ENCODE measurements at regions not wholly inside any gene's neighbourhood (a gene's known extent, or its start where the extent isn't known, plus 50 kb on each side); places are given as distances from the start of the nearest gene placed in this dataset.
"Not testable (repeated sequence)": the region's sequence is repeated elsewhere in the genome, so short reads cannot be mapped to it uniquely, and the experiment has no call there.

DNA sequence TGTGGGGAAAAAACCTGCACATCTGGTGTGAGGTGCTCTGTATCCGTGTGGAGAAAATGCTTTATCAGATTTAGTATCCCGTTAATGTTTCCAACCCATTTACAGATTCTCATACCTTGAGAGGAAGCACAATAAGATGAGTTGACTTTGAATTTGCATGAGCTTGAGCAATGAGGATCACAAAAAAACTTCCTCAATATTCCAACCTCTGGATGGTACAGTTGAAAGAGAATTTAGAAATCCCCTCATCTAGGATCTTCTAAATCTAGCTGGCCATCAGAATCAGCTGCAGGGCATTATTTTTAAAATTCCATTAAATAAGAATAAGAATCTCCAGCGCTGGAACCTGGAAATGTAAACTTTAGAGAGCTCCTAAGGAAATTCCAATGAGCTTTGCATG is 82.5 kb upstream of the NR5A2 start:
- H2AFZ ChIP-seq (ENCODE audit: low read depth, low read length), result no peak overlapping the region
- no peaks in the 10 kb centered on the region for H3K27me3 ChIP-seq (ENCODE audit: insufficient read depth, low read length)
- H3K36me3 ChIP-seq (ENCODE audit: insufficient read depth, low read length), result no peaks in the 10 kb centered on the region
- no peak overlapping the region for H3K4me3 ChIP-seq (ENCODE audit: low read length)
- no peaks in the 10 kb centered on the region for H3K4me1 ChIP-seq (ENCODE audit: insufficient read depth, low read length)
- H3K9me3 ChIP-seq (ENCODE audit: low read length), result no peaks in the 10 kb centered on the region

DNA sequence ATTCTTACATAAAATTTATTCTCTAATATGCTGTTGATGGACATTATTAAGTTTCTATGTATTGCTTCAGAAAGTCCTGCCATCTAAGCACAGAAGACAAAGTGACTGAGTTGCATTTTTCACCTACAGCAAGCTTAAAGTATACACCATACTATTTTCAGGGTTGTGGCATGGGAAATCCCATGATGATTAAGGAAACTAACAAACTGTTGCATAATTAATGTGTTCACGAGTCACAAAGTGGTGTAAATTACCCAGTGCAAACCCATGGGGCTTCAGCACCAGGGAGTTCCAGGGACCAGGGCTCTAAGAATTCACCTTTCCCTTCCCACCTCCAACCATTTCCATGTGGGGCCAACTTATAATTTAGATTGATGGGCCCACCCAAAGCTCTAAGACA is 81.9 kb upstream of the NR5A2 start:
- no peaks in the 10 kb centered on the region for H3K9me3 ChIP-seq (ENCODE audit: low read length)
- H3K36me3 ChIP-seq (ENCODE audit: insufficient read depth, low read length), result no peaks in the 10 kb centered on the region
- H3K27me3 ChIP-seq (ENCODE audit: insufficient read depth, low read length), result no peaks in the 10 kb centered on the region
- H2AFZ ChIP-seq (ENCODE audit: low read depth, low read length), result no peak overlapping the region
- no peak overlapping the region for H3K4me3 ChIP-seq (ENCODE audit: low read length)
- no peaks in the 10 kb centered on the region for H3K4me1 ChIP-seq (ENCODE audit: insufficient read depth, low read length)

DNA sequence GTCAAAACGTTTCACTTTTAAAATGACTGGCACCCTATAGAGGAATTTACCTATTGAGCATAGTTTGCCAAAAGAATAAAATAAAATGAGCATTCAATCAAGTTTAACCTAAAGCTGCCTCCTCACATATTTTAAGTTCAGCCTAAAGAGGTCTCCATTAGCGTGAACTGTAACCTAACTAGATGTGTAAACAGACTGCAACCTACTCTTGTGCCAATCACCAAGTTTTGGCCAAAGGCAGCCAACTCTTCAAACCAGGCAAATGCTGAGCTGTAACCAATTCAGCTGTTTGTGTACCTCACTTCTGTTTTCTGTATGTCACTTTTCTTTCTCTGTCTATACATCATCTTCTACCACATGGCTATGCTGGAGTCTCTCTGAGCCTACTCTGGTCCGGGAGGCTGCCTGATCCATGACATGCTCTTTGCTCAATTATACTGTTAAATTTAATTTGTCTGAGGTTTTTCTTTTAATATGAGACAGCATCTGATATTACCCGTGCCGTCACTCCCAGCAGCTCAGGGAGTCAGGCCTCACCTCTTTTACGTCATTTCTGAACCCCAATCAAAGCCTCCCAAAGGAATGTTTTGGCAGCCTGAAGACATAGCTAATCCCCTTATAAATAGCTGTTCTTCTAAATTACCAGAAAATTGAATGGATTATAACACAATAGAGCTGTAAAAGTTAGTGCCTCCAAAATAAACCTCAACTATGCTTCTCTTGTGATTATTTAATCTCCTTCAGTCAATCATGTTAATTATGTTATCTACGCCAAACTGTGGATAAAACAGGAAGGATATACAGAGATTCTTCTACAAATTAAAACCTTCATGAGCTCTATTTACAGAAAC is 81.0 kb upstream of the NR5A2 start:
- H3K9me3 ChIP-seq (ENCODE audit: low read length), result no peaks in the 10 kb centered on the region
- H3K4me3 ChIP-seq (ENCODE audit: low read length), result no peak overlapping the region
- H2AFZ ChIP-seq (ENCODE audit: low read depth, low read length), result no peak overlapping the region
- H3K36me3 ChIP-seq (ENCODE audit: insufficient read depth, low read length), result no peaks in the 10 kb centered on the region
- H3K27me3 ChIP-seq (ENCODE audit: insufficient read depth, low read length), result no peaks in the 10 kb centered on the region
- no peaks in the 10 kb centered on the region for H3K4me1 ChIP-seq (ENCODE audit: insufficient read depth, low read length)

DNA sequence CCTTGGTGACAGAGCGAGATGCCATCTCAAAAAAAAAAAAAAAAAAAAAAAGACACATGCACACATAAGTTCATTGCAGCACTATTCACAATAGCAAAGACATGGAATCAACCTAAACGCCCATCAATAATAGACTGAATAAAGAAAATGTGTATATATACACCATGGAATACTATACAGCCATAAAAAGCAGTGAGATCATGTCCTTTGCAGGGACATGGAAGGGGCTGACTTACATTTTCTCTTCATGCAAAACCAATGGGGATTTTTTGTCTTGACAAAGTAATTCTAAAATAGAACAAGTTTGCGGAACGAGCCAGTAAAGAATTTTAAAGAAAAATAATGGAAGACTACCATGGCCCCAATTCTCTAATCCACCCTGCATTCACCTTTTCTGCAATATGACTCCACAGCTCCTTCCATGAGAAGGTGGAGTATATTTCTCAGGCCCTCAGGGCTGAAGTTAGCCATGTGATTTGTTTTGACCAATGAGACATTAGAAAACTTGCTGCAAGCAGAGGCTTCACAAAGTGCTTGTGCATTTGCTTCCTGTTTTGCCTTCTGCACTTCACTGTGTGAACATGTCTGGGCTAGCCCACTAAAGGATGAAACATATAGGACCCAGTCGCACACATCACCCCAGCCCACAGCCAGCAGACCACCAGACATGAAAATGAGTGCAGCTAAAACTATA is 78.8 kb upstream of the NR5A2 start:
- no peaks in the 10 kb centered on the region for H3K36me3 ChIP-seq (ENCODE audit: insufficient read depth, low read length)
- no peaks in the 10 kb centered on the region for H3K9me3 ChIP-seq (ENCODE audit: low read length)
- H3K4me1 ChIP-seq (ENCODE audit: insufficient read depth, low read length), result no peaks in the 10 kb centered on the region
- no peaks in the 10 kb centered on the region for H3K27me3 ChIP-seq (ENCODE audit: insufficient read depth, low read length)
- no peak overlapping the region for H3K4me3 ChIP-seq (ENCODE audit: low read length)
- H2AFZ ChIP-seq (ENCODE audit: low read depth, low read length), result no peak overlapping the region

DNA sequence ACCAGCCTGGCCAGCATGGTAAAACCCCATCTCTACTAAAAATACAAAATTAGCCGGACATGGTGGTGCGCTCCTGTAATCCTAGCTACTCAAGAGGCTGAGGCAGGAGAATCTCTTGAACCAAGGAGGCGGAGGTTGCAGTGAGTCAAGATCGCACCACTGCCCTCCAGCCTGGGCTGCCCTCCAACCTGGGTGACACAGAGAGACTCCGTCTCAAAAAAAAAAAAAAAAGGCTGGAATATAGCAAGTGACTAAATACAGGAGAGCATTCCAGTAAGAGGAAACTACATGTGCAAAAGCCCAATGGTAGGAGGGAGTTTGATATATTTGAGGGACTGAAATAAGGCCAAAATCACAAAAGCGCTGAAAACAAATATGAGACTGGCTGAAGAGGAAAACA is 76.5 kb upstream of the NR5A2 start:
- not testable (repeated sequence) for H3K27me3 ChIP-seq (ENCODE audit: insufficient read depth, low read length); H2AFZ ChIP-seq (ENCODE audit: low read depth, low read length); H3K36me3 ChIP-seq (ENCODE audit: insufficient read depth, low read length); H3K9me3 ChIP-seq (ENCODE audit: low read length); H3K4me3 ChIP-seq (ENCODE audit: low read length); H3K4me1 ChIP-seq (ENCODE audit: insufficient read depth, low read length)

DNA sequence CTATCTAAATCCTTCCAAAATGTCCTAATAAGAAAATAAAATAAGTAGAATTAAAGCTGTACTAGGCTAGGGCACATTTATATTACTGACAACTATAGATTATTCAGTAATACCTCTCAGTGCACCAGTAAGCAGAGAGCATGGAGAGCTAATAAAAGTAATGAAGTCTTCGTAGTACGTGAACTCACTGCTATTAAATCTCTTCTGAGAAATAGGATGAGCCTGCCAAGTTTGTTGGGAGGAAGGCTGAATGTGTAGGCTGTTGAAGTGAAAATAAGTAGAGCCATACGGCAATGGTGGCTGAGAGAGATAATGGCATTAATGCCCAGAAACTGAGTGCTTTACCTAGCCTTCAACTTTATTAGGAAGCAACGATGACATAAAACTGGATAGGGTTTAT is 73.9 kb upstream of the NR5A2 start:
- H3K27me3 ChIP-seq (ENCODE audit: insufficient read depth, low read length), result no peaks in the 10 kb centered on the region
- H2AFZ ChIP-seq (ENCODE audit: low read depth, low read length), result no peak overlapping the region
- no peaks in the 10 kb centered on the region for H3K9me3 ChIP-seq (ENCODE audit: low read length)
- H3K4me1 ChIP-seq (ENCODE audit: insufficient read depth, low read length), result no peaks in the 10 kb centered on the region
- no peak overlapping the region for H3K4me3 ChIP-seq (ENCODE audit: low read length)
- no peaks in the 10 kb centered on the region for H3K36me3 ChIP-seq (ENCODE audit: insufficient read depth, low read length)

DNA sequence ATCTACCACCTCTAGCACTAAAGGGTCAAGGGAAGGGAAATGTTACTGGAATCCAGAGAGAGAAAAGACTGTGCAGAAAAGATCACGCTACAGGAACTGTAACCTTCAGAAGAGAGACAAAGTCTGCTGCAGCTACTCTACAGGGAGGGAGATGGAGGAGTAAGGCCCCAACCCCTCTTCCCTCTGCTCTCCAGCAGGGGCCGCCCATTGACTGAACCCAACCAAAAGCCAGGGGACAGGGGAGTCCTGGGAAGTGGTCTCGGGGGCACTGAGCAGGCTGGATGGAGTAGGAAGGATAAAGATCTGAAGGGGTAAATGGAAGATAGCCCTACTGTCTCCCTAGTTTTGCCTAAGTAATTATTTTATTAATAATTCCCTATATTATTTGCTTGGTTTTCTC is 72.8 kb upstream of the NR5A2 start:
- Histone ChIP-seq H3K4me1 (ENCODE audit: insufficient read depth, low read length) (no peaks in the 10 kb centered on the region), H2AFZ (ENCODE audit: low read depth, low read length) (no peak overlapping the region), H3K9me3 (ENCODE audit: low read length) (no peaks in the 10 kb centered on the region), H3K36me3 (ENCODE audit: insufficient read depth, low read length) (no peaks in the 10 kb centered on the region), H3K4me3 (ENCODE audit: low read length) (no peak overlapping the region), H3K27me3 (ENCODE audit: insufficient read depth, low read length) (no peaks in the 10 kb centered on the region)

DNA sequence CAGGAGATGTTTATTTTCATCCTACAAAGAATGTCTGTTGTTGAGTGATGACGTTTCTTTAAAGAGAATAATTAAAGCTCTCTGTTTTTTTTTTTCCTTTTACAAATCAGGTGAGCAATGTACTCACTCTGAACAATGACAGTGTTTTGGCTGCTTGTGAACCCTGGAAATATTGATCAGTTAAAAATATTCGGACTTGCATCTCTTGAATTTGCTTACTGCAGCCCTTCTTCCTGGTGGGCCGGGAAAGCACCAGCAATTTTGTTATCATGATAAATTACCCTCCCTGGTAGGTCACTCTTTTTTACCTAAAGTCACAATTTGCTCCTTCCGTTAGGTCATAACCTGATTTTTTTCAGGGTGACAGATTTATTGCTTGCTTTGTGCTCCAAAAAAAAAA is 72.3 kb upstream of the NR5A2 start:
- Histone ChIP-seq H3K36me3 (ENCODE audit: insufficient read depth, low read length) (no peaks in the 10 kb centered on the region), H3K4me1 (ENCODE audit: insufficient read depth, low read length) (no peaks in the 10 kb centered on the region), H3K4me3 (ENCODE audit: low read length) (no peak overlapping the region), H2AFZ (ENCODE audit: low read depth, low read length) (no peak overlapping the region), H3K27me3 (ENCODE audit: insufficient read depth, low read length) (no peaks in the 10 kb centered on the region), H3K9me3 (ENCODE audit: low read length) (no peaks in the 10 kb centered on the region)

DNA sequence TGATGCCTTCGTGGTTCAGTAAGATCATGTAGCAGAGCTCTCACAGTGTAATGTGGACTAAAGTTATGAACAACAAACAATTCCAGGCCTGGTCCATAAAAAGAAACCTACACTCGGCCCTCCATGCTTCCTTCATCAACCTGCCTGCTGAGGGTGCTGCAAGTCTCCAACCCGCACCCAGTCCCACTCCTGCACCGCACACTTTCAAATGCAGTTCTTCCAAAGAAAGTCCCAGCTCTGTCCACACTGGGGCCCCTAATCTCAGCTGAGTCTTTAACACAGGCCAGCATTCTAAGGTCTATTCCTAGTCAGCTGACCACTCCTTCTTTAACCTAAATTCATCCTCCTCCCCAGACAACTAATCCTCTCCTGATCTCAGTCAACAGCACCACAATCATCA is 71.5 kb upstream of the NR5A2 start:
- Histone ChIP-seq H3K9me3 (ENCODE audit: low read length) (no peaks in the 10 kb centered on the region), H3K36me3 (ENCODE audit: insufficient read depth, low read length) (no peaks in the 10 kb centered on the region), H3K27me3 (ENCODE audit: insufficient read depth, low read length) (no peaks in the 10 kb centered on the region), H2AFZ (ENCODE audit: low read depth, low read length) (no peak overlapping the region), H3K4me3 (ENCODE audit: low read length) (no peak overlapping the region), H3K4me1 (ENCODE audit: insufficient read depth, low read length) (no peaks in the 10 kb centered on the region)

DNA sequence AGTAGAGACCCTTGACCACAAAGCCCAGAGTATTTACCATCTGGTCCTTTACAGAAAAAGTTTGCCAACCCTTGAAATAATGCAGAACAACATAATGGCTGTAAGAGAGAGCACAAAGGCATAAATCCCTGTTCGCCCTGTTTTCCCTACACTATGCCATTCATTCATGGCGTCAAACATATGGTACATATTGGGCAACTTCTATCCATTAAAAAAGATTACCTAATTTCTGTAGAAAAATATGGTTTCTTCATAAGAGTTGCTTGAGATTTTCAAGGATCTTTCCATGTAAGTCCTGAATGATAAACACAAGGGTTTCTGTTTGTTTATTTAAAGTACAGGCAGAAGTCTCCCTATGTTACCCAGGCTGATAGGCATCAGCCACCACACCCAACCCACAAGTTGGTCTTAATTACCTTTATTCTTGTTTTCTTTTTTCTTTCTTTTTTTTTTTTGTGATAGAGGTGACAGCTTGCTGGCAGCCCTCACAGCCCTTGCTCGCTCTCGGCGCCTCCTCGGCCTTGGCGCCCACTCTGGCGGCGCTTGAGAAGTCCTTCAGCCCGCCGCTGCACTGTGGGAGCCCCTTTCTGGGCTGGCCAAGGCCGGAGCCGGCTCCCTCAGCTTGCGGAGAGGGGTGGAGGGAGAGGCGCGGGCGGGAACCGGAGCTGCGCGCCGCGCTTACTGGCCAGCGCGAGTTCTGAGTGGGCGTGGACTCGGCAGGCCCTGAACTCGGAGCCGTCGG is 68.3 kb upstream of the NR5A2 start:
- H3K4me1 ChIP-seq (ENCODE audit: insufficient read depth, low read length), result no peaks in the 10 kb centered on the region
- no peaks in the 10 kb centered on the region for H3K36me3 ChIP-seq (ENCODE audit: insufficient read depth, low read length)
- no peak overlapping the region for H3K4me3 ChIP-seq (ENCODE audit: low read length)
- H3K27me3 ChIP-seq (ENCODE audit: insufficient read depth, low read length), result no peaks in the 10 kb centered on the region
- no peak overlapping the region for H2AFZ ChIP-seq (ENCODE audit: low read depth, low read length)
- no peaks in the 10 kb centered on the region for H3K9me3 ChIP-seq (ENCODE audit: low read length)

DNA sequence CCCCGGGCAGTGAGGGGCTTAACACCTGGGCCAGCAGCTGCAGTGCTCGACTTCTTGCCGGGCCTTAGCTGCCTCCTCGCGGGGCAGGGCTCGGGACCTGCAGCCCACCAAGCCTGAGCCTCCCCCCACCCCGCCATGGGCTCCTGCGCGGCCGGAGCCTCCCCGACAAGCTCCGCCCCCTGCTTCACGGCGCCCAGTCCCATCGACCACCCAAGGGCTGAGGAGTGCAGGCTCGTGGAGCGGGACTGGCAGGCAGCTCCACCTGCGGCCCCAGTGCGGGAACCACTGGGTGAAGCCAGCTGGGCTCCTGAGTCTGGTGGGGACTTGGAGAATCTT is 67.8 kb upstream of the NR5A2 start:
- Histone ChIP-seq H3K27me3 (ENCODE audit: insufficient read depth, low read length) (no peaks in the 10 kb centered on the region), H3K36me3 (ENCODE audit: insufficient read depth, low read length) (no peaks in the 10 kb centered on the region), H3K9me3 (ENCODE audit: low read length) (no peaks in the 10 kb centered on the region), H3K4me1 (ENCODE audit: insufficient read depth, low read length) (no peaks in the 10 kb centered on the region), H3K4me3 (ENCODE audit: low read length) (no peak overlapping the region), H2AFZ (ENCODE audit: low read depth, low read length) (no peak overlapping the region)

DNA sequence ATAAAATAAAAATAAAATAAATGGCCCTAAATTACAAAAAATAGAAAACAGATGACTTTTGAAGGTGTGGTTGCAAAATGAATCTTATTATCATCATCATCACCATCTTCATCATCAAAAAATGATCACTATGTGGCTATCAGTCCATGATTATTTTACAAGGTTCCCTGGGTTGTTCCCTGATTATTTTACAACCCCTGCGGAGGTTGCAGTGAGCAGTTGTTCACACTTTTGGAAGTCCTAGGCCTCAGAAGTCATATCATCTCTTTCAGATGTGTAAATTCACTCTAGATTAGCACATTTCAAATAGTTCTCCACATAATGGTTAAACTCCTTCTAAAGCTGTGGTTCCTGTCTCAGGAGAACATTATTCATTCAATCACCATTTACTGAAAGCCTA is 57.4 kb upstream of the NR5A2 start:
- Histone ChIP-seq H3K27me3 (ENCODE audit: insufficient read depth, low read length) (no peaks in the 10 kb centered on the region), H3K36me3 (ENCODE audit: insufficient read depth, low read length) (no peaks in the 10 kb centered on the region), H3K9me3 (ENCODE audit: low read length) (no peaks in the 10 kb centered on the region), H2AFZ (ENCODE audit: low read depth, low read length) (no peak overlapping the region), H3K4me3 (ENCODE audit: low read length) (no peak overlapping the region), H3K4me1 (ENCODE audit: insufficient read depth, low read length) (no peaks in the 10 kb centered on the region)

DNA sequence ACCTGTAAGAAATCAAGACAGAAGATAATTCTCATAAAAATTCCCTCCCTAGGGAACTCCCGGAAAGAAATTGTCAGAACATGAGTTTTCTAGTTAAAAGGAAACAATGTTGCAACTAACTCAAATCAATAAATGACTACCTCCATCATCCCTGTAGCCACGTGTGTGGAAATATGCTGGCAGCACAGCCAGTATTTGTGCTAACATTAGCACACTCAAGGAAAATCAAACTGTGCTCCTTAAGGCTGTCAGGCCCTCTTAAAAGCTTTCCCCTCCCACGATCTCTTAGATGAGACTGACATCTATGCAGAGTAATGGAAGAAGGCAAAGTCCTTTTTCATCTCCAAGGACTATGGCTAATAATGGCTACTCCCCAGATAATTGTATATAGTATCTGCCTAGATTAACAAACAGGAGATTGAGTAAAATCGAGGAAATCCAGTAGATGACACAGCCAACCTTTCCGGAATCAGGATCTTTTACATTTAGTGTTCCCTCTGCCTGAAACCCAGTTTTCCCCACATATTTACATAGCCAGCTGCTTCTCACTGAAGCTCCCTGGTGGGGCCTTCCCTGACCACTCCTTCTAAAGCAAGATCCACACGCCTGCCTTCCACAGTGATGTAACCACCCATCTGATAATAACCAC is 50.9 kb upstream of the NR5A2 start:
- no peak overlapping the region for H2AFZ ChIP-seq (ENCODE audit: low read depth, low read length)
- no peaks in the 10 kb centered on the region for H3K36me3 ChIP-seq (ENCODE audit: insufficient read depth, low read length)
- no peaks in the 10 kb centered on the region for H3K4me1 ChIP-seq (ENCODE audit: insufficient read depth, low read length)
- H3K4me3 ChIP-seq (ENCODE audit: low read length), result no peak overlapping the region
- no peaks in the 10 kb centered on the region for H3K9me3 ChIP-seq (ENCODE audit: low read length)
- no peaks in the 10 kb centered on the region for H3K27me3 ChIP-seq (ENCODE audit: insufficient read depth, low read length)

Measured in neuron (in vitro differentiated cells).